ENCODE measurements at regions not wholly inside any gene's neighbourhood (a gene's known extent, or its start where the extent isn't known, plus 50 kb on each side); places are given as distances from the start of the nearest gene placed in this dataset.

GRCh38 chr1:199167460-199167859, 528.6 kb downstream of the PTPRC start:
- TF ChIP-seq CTCF (IDR thresholded peaks at IDR 0.05) (no peak), POLR2A (IDR thresholded peaks at IDR 0.05) (no peak)
- DNase-seq: no peak
- intact Hi-C loops (cut with DNase I): no loop called here
- 70 to 74% methylated on average over 3 of the region's 3 CpGs for WGBS, 2 donors
- Histone ChIP-seq H3K27ac (no peak overlapping the region), H3K4me3 (no peak overlapping the region), H3K36me3 (replicated peaks in 1 of 2; ENCODE audit: insufficient read depth in 1 of 2, low read depth in 2 of 2) (no peaks in the 10 kb centered on the region), H3K9me3 (no peaks in the 10 kb centered on the region), H3K4me1 (no peaks in the 10 kb centered on the region), H3K27me3 (no peaks in the 10 kb centered on the region)
- ATAC-seq: no peak

GRCh38 chr1:199168888-199169585, 530.2 kb downstream of the PTPRC start:
- intact Hi-C loops (cut with DNase I): no loop called here
- ATAC-seq (no peak), DNase-seq (no peak)

GRCh38 chr1:199170711-199171110, 531.9 kb downstream of the PTPRC start:
- intact Hi-C loops (cut with DNase I): no loop called here
- no peak for ATAC-seq
- no peak for DNase-seq
- Histone ChIP-seq H3K27ac (no peak overlapping the region), H3K36me3 (replicated peaks in 1 of 2; ENCODE audit: insufficient read depth in 1 of 2, low read depth in 2 of 2) (no peaks in the 10 kb centered on the region), H3K27me3 (no peaks in the 10 kb centered on the region), H3K4me3 (no peak overlapping the region), H3K4me1 (no peaks in the 10 kb centered on the region), H3K9me3 (no peaks in the 10 kb centered on the region)
- 77 to 79% methylated on average over 3 of the region's 3 CpGs for WGBS, 2 donors
- TF ChIP-seq POLR2A (IDR thresholded peaks at IDR 0.05) (no peak), CTCF (IDR thresholded peaks at IDR 0.05) (no peak)

More at GRCh38 chr1:199168888-199169585, 530.2 kb downstream of the PTPRC start:
- Histone ChIP-seq H3K36me3 (replicated peaks in 1 of 2; ENCODE audit: insufficient read depth in 1 of 2, low read depth in 2 of 2) (no peaks in the 10 kb centered on the region), H3K4me1 (no peaks in the 10 kb centered on the region), H3K27ac (no peak overlapping the region), H3K9me3 (no peaks in the 10 kb centered on the region), H3K27me3 (no peaks in the 10 kb centered on the region), H3K4me3 (no peak overlapping the region)
- no peak for TF ChIP-seq POLR2A (IDR thresholded peaks at IDR 0.05)
- no peak for TF ChIP-seq CTCF (IDR thresholded peaks at IDR 0.05)
- WGBS, 2 donors: 64 to 87% methylated on average over 2 of the region's 2 CpGs

GRCh38 chr1:199172171-199173124, 533.6 kb downstream of the PTPRC start:
- 71 to 78% methylated on average over 4 of the region's 4 CpGs for WGBS, 2 donors
- no peaks in the 10 kb centered on the region for H3K4me1 ChIP-seq
- H3K27me3 ChIP-seq: no peaks in the 10 kb centered on the region
- ATAC-seq (no peak), DNase-seq (no peak)
- H3K36me3 ChIP-seq (replicated peaks in 1 of 2; ENCODE audit: insufficient read depth in 1 of 2, low read depth in 2 of 2): no peaks in the 10 kb centered on the region
- intact Hi-C loops (cut with DNase I): no loop called here
- no peak overlapping the region for H3K4me3 ChIP-seq
- TF ChIP-seq CTCF (IDR thresholded peaks at IDR 0.05): no peak
- no peak for TF ChIP-seq POLR2A (IDR thresholded peaks at IDR 0.05)
- H3K27ac ChIP-seq: no peak overlapping the region
- H3K9me3 ChIP-seq: no peaks in the 10 kb centered on the region
